HPDE6-E6E7 (cell line): ENCODE measurements at regions not wholly inside any gene's neighbourhood (a gene's known extent, or its start where the extent isn't known, plus 50 kb on each side); places are given as distances from the start of the nearest gene placed in this dataset.
"Not testable (repeated sequence)": the region's sequence is repeated elsewhere in the genome, so short reads cannot be mapped to it uniquely, and the experiment has no call there.

Source experiments
- DNase-seq: peaks from one replicate; pipeline ENCODE4 v3.0.0; 2011; ENCODE audit warnings: missing footprints; ENCODE audit errors: extremely low spot score

DNA sequence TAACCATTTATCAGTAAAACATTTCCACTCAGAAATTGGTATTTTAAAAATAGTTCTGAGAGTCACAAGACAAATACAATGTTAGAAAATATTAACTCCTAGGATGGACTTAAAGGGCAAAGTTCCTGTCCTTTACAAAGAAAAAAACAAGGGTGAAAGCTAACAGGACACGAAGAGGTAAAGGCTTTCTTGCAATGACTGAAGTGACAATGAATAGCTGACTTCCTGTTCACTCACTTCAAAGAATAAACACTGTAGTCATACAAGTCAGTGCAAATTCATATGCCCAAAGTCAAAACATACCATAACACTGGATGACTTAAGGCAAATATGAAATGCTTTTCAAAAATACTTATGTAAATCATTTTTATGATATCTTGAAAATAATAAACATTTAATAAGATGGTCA lies 1389.8 kb upstream of the ALCAM start:
- no peak for DNase-seq

DNA sequence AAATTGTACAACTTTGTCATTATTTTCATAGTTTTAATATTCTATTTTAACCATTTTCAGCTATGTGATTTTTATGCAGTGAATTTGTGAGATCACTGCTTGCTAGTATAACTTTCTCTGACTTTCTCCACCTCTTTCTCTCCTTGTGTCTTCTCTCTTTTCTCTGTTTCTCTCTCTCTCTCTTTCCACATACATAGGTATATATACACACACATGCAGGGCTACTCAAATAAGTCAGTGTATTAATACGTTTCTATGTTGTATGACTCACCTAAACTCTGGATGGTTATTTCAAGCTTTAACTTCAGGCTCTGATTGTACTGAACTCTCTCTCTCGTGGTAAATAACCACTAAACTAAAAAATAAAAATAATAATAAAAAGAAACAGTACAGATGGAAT lies 1389.3 kb upstream of the ALCAM start:
- DNase-seq, result no peak

DNA sequence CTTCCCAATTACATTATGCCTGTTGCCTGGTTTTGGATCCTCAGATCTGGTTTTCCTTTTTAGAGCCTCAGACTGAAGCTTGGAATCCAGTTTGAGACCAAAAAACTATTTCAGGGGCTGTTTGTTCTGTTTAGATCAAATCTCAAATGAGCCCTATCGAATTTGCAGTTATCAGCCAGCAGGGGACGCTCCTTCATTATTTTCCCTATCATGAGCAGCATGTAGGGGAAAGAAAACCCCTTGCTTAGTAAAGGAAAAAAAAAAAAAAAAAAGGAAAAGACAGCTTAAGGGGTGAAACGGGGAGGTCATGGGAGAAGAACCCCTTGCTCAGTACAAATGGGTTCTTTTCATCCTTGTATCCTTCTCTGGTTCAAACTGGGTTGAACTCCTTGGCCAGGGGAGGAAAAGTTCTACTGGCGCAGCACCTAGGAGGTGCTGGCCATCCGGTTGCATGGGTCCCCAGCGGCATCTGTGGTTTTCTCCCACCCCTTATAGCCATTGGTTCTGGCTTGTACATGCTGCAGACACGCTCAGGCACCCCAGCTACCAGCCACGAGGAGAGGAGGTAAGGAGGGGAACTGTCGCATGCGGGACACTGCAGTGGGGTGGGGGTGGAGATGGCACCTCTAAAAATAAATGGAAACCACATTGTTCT lies 1375.1 kb upstream of the ALCAM start:
- DNase-seq, result peak; percentile 10

DNA sequence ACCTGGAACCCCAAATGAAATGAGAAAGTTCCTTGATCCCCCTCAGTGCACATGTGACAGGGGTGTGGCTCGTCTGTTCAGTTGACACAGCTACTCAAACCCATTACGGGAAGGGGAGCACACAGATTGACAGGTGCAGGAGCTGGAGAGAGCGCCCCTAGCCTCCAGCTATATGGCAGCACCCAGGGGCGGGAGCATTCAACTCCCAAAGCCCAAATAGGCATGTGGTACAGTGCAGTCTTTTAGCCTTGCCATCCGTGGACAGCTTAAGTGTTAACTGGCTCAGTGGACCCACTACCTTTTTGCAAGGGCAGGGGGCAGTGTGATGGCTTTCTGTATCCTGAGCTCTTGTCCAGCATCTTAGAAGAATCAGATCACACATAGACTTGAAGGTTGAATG lies 1374.2 kb upstream of the ALCAM start:
- no peak for DNase-seq

DNA sequence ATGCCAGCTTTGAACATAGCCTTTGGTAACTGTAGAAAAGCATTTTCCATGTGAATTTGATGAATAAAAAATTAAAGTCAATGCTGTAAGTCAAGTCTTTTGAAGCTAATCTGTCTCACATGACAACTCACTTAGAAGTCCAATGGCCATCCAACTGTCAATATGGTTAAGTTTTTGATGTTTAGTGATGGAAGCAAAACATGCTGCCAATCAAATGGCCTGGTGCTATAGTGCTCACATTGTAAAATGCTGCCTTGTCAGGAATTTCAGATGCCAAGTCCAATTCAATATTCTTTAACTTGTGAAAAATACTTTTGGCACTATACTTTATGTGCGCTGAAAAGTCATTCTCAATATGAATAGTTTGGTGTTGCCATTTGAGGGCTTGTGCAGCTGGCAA lies 1361.8 kb upstream of the ALCAM start:
- DNase-seq, result no peak

DNA sequence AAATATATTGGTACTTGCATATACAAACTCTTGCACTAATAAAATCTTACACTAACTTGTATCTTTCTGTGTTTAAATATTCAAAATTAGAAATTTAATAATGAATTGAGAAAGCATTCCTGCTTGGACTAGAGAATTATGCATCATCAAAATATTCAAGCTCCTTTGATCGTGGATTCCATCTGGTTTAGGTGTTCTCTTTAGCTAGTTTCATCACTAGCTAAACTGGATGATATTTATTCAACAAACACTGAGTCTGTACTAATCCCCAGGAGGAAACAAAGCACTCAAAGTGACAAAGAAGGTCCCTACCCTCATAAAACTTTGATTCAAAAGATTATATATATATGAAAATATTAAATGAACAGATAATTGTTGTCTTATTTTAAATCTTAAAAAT lies 1360.9 kb upstream of the ALCAM start:
- peak; percentile 5 for DNase-seq

DNA sequence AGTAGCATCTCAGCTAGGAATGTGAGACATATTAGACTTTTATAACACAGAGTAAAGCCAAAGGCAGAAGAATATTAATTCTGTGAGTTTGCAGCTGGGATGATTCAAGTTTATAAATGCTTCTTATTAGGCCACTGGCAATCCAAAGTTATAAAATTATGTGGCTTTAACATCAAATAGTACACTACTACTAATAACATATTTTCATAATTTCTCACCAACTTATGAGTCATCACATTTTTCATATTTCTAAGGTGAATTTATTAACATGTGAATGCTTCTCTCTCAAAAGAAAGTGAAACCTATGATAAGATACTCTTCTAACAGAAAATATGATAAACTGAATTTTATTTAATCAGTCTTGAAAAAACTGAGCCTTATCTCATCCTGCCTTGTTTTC lies 1348.2 kb upstream of the ALCAM start:
- DNase-seq, result peak; percentile 3

DNA sequence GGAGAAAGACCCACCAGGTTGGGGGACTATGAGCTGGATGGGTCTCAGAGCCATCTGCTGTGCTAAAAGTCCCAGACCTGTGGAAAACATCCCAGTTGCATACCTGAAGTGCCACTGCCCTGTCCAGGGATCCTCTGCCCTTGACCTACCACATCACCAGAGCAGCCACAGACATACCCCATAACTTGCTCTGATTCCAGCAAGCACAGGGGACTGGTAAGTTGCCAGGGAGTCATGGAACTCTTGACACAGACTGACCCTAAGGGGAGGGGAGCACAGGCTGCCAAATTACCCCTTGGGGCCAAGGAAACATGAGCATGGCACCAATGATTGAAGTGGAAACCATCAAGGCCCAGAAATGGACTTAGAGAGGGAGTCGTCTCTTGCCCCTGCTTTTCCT lies 1335.1 kb upstream of the ALCAM start:
- no peak for DNase-seq

DNA sequence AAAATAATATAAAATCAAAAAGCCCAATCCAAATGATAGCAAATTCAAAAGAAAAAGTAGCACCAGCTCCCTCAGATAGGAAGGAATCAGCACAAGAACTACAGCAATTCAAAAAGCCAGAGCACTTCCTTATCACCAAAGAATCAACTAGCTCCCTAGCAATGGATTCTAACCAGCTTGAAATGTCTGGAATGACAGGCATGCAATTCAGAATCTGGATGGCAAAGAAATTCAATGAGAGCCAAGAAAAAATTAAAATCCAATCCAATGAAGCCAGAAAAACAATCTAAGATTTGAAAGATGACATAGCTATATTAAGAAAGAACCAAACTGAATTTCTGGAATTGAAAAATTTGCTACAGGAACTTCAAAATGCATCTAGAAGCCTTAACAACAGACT lies 1334.4 kb upstream of the ALCAM start:
- no peak for DNase-seq

DNA sequence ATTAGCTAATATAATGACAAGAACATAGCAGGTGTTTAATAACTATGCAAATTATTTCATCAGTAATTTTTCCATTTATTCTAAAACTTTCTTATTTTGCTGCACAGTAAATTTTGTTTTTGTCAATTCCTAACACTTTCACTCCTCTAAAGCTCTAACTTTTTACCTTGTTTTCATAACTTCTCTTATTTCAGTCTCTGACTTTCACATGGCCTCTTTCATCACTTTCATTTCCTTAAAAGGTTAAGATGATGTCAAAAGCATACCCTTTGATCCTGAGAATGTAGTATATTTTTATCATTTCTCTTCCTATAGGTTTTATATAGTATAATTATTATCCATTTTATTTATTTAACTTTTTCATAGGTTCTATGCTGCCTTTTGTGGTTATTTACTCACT lies 1325.8 kb upstream of the ALCAM start:
- no peak for DNase-seq

DNA sequence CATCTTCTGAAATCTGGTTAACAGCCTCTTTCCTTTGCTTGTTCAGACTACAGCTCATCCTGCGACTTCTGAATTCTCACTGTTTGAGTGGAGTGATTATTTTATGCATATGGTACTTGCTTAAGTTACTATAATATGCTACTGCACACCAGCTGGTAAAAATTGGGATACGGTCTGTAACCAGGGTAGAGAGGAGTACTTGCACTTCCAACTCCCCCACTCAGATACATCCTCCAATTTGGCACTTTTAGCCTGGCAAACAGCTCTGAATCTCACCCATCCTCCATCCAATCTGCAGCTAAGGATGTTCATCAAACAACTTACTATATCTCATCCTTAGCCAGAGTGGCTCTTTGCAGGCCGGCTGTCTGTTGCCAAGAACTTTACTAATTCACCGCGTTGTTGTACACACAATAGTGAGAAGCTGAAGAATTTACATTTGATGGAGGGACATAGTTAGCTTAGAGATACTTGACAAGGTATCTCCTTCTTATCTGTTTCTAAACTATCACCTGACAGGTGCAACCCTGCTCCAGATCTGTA lies 1323.6 kb upstream of the ALCAM start:
- not testable (repeated sequence) for DNase-seq

DNA sequence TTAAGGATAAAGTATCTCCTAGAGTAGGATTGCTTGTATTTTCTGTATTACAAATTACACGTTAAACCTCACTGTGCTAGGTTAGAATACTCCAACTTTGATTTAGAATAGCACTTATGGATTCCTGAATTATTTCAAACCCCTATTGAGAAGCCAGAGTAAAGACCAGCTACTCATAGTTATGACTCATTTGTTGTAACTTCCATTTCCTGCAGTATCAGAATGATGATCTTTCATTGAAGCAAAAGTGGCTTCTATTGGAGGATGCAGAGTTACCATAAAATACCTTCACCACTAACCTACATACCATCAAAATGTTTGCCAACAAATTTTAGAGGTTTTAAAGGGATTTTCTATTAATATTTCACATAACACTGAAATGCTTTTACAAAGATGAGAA lies 1322.7 kb upstream of the ALCAM start:
- peak; percentile 17 for DNase-seq

DNA sequence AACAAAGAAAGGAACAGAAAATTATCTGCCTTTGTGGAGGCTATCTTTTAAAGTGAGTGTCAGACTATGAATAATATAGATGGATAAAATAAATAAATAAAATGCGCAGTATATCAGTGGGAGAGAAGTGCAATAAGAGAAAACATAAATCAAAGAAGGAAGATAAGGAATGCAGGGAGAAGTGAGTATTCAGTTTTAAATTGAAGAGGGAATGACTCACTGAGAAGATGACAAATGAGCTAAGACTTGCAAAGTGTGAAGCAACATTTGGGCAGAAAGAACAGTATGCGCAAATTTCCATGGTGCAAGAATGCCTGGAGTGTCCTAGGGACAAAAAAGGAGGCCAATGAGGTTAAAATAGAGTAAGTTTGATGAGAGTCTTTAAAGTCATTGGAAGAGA lies 1300.1 kb upstream of the ALCAM start:
- DNase-seq, result peak; percentile 8

DNA sequence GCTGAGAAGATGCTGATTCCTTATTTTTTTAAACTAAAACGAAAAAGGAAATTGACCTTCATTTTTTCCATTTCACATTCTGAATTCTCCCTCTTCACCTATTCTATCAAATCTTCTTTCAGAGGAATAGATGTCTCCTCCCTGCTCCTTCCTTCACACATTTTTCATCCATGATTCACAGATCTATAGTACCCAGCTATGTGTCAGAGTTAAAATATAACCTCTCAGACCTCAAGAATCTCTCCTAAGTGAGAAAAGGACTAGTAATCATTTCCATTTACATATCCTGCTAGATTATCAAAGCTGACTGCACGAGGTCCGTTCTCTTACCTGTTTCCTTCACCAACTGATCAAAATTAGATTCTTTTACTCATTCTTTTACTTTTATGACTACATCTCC lies 1297.6 kb upstream of the ALCAM start:
- DNase-seq, result peak; percentile 3

DNA sequence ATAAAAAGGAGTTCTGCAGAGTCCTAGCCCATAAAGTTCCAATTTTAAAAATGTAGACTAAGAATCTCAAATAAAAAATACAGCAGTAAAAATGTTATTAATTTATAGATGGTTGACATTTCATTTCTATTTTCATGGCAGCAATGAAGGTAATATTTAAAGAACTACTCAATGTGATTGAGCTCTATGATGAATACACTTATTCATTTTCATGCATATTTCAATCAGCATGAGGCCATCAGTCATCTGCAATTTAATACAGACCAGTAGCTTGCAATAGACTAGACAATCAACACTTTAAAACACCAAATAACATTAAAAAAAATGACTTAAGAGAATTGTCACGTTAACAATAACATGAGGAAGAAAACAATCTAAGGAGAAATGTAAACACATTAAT lies 1295.8 kb upstream of the ALCAM start:
- DNase-seq, result no peak

DNA sequence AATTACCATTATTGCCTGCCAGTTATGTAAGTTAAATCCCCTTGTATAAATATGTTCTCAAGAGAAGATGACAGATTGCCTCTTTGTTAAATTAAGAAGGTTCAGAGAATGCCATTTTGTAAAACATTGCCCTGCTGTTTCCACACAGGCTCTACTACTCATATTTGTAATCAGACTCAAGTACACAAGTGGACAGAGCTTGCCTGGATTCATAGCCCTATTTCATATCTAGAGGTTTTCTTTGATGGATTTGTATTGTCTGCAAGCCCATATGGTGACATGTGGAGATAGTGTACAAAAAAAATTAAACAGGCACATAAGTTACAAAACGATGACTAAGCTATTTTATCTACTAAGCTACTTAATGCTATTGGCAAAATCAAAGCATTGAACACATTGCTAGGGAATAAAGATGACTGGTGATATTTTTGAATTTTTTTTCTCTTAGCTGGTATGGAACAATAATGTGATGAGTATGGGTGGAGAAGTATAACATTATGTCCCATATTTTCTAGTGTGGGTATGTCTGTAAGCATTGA lies 1286.6 kb upstream of the ALCAM start:
- no peak for DNase-seq

DNA sequence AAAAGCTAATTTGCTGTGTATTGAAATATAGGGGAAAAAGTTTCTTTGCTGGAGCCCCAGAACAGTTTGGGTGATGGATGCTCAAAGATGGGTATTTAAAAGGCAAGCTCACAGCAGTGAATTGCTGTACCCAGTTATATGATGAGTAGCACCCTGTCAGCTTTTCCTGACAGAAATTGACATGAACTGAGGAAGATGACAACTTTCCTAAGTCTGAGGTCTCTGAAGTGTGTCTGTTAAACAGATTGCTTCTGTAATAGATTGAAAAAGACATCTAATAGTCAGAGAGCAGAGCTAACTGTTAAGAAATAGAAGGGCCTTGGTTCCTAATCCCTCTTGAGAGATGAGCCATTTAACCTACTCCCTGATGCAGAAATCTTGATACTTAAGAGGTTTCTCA lies 1278.0 kb upstream of the ALCAM start:
- DNase-seq, result no peak

DNA sequence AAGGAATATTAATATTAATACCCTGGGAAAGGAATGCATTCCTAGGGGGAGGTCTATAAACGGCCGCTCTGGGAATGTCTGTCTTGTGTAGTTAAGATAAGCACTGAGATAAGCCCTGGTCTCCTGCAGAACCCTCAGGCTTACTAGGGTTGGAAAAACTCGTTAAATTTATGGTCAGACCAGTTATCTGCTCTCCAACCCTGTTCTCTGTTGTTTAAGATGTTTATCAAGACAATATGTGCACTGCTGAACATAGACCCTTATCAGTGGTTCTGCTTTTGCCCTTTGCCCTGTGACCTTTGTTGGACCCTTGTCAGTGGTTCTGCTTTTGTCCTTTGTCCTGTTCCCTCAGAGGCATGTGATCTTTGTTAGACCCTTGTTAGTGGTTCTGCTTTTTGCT lies 1276.7 kb upstream of the ALCAM start:
- DNase-seq, result not testable (repeated sequence)

DNA sequence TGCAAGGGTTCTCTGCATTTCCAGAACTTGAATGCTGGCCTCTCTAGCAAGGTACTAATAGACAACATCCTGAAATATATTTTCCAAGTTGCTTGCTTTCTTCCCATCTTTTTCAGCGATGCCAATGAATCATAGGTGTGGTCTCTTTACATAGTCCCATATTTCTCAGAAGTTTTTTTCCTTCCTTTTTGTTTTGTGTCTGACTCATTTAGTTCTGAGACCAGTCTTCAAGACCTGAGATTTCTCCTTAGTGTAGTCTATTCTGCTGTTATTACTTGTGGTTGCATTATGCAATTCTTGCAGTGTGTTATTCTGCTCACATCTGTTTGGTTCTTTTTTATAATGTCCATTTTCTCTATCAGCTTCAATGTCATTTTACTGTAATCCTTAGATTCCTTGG lies 1265.0 kb upstream of the ALCAM start:
- no peak for DNase-seq

DNA sequence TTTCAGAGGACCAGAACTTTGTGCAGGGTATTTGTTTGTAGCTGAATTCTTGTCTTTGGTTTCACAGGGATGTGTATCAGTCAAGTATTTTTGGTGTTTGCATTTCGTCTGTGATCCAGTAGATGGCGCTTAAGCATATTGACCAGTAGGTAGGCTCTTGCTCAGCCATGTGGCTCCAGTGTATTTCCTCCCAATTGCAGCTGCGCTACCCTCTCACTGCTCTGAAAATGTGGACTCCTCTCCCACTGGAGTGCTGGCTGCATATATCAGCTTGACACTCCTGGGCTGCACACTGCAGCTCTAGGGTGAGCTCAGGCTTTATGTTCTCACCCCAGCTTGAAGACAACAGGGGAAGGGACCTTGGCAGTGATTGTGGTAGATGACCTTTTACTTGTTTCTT lies 1264.3 kb upstream of the ALCAM start:
- DNase-seq, result no peak

DNA sequence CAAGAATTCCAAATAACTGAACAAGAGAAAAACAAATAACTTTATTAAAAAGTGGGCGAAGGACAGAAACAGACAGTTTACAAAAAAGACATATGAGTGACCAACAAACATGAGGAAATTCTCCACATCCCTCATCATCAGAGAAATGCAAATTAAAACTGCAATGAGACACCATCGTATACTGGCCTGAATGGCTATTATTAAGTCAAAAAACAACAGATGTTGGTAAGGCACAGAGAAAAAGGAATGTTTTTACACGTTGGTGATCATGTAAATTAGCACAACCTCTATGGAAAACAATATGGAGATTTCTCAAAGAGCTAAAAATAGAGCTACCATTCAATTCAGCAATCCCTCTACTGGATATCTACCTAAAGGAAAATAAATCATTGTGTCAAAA lies 1260.4 kb upstream of the ALCAM start:
- DNase-seq, result no peak

DNA sequence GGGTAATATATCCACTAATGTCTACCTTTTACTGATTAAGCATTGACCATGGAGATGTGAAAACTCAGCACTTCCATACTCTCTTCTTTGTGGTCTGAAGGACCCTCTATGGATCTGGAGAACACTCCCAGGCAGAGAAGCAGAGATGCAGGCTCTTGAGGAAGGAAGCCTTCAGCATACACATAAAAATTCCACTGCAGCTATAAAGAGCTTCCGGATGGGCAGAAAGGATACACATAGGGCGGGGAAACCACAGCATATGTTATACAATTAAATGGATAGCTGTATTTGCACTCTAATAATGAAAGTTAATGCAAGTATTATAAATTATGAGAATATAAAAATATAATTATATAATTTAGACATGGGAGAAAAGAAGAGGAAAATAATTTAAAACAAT lies 1258.2 kb upstream of the ALCAM start:
- DNase-seq, result no peak

DNA sequence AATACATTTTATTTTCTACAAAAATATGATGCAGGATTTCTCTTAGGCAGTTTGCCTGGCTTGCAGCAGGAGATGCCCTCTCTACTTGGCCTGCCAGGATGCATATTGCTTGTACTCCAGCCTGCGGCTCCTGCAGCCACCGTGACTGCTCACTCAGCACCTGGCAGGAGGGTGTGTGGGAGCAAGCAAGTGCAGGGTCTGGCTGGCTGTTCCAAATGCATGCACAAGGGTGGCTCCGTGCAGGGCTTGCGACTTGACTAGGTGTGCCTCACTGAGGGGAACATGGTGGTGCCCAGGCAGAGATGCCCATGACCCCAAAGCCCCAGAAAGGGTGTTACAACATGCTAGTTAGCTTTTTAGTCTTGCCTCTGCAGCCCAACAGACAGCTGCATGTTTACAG lies 1240.2 kb upstream of the ALCAM start:
- DNase-seq, result no peak
